Fibroblast of peridontal ligament (primary cell): ENCODE measurements at regions not wholly inside any gene's neighbourhood (a gene's known extent, or its start where the extent isn't known, plus 50 kb on each side); places are given as distances from the start of the nearest gene placed in this dataset.
"Not testable (repeated sequence)": the region's sequence is repeated elsewhere in the genome, so short reads cannot be mapped to it uniquely, and the experiment has no call there.

Experiments
- DNase-seq: peaks from one replicate; pipeline ENCODE4 v3.0.0-alpha.2; 2010; ENCODE audit errors: extremely low read depth

- no peak for DNase-seq
Measured at GRCh38 chr13:97875218-97875617, 78.3 kb upstream of the IPO5 start.

- DNase-seq = no peak
Measured at GRCh38 chr13:97875911-97876310, 77.6 kb upstream of the IPO5 start.

GRCh38 chr13:97878431-97879375 is 74.8 kb upstream of the IPO5 start:
- peak; percentile 53 for DNase-seq

DNA sequence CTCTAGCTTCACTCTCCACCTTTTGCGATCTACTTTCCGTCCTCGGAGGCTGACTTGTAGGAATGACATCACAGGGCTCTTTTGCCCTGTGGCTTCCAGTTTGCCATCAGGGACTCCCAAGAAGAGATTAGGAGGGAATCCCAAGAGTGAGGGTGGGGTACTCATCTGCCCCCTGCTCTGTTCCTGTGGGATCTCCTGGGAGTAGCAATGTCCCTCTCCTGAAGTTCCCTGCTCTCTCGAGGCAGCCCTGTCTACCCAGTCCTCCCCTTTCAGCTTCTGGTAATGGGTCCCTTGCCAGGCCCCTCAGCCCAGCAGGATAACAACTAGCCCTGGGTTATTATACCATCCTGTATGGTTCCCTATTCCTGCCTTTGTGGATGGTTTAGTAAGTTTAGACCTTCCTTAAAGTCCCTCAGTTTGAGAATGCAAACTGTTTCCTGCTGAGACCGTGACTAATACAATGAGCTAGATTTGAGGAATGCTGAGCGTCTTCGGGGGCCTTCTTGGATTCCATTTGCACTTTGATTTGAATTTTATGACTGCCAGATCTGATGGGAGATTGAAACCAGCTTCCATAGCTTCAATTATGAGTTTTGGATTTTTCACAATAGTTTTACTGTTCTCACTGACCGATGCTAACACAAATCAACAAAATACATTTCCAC is 73.7 kb upstream of the IPO5 start:
- DNase-seq = peak; percentile 96

- no peak for DNase-seq
Measured at GRCh38 chr13:97880311-97880675, 73.2 kb upstream of the IPO5 start.

DNA sequence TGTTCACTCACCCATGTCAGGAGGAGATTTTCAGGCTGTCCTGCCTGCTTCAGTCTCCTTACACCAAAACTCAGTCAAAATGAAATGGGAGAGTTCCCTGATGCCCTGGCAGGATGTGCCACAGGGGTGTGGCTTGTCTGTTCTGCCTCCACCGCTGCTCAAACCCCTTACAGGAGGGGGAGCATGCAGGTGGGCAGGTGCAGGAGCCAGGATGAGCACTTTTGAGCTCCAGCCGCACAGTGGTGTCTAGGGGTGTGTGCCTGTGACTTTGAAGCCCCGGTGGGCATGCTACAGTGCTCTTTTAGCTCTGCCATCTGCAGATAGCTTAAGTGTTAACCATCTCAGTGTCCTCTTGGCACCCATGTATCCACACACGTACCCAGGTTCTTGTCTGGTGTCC is 71.9 kb upstream of the IPO5 start:
- DNase-seq = no peak

DNA sequence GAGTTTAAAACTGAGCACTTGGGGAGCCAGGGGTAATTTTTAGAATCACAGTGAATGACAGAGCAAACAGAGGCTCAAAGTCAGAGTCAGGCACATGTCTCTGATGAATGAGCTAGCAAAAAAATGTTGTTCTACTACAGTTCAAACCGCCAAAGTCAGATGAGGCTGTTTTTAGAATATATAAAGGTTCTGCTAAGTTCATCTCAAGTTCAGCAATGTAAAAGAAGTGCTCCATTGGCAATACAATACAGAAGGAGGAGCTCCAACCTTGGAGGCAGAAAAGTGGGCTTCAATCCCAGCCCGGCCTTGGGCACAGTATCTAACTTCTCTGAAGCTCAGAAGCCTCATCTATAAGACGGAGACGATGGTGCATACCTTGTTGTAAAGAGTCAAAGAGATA is 70.1 kb upstream of the IPO5 start:
- peak; percentile 74 for DNase-seq

DNA sequence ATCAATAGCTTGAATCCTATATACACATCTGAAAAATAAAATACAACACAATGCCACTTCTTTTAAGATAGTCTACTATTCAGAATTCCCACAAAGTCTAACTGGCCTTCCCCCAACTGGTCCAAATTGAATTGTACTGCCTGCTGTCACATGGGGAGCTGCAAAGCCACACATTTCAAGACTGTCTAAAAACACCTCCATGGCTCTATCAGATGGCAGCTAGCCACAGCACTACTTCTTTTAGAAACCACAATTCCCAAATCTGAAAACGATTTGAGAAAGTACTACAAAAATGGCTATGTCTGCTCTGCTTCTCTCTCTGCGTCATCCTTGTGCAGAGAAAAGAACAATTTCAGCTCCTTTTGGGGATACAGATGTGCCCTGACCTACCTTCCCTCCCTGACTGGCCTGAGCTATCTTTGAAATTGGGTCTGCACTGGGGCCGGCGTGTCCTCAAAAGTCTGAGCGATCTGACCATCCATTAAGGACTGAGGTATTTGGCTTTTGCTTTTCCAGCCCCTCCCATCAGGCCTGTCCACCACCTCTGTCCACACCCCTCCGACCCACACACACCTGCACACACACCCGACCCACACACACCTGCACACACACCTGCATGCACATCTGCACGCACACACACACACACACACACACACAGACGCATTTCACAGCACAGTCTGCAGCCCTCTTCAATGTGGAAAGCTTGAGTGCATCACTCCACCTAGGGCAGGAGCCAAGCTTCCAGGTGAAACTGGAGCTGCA is 68.6 kb upstream of the IPO5 start:
- DNase-seq = peak; percentile 22

DNA sequence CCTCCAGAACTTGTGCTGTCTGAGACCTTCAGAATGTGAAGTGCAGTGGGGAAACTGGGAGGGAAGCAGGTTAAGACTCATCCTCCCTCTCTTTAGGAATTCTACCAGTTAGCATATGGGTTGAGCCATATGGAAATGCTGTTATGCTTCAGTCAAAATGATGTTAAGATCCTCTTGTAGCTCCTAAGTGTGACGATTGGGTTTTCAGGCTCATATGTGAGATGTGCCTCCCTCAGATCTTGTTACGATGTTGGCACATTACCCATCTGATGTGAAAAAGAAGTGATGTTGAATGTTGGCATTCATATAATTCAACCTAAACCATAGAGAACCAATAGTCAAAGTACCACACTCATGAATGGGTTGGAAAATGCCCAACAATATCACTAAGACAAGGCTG is 67.8 kb upstream of the IPO5 start:
- DNase-seq = no peak

DNA sequence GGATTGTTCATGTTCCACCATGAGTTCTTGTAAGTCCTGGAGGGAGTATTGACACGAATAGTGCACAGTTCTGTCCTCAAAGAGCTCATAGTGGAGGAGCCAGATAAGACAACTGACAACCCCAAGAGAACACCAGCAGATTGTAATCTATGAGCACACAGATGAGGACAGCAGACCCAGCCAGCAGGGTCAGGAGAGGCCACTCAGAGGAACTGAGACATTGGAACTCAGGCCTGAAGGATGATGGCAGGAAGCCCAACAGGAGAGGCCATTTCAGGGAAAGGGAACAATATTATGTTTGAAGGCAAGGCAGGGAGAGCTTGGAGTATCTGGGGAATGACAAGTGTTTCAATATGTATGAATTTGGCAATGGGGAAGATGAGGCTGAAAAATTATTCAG is 63.7 kb upstream of the IPO5 start:
- DNase-seq = peak; percentile 41

DNA sequence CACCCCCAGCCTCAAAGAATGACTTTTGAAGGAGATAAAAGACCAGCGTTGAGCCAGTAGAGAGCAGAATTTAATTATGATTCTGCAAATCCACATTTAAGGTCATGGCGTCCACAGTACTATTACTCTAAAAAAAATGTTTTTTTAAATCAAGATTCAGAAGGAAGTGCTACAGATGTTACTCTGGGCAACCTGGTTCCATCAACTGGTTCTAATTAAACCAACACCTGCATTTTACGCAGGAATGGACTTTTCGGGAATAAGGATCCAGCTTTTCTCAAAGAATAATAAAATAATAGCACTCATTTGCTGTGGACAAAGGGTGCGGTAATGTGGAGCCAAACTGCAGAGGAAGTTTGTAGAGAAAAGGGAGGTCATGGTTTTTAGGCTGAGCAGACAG is 62.9 kb upstream of the IPO5 start:
- DNase-seq = no peak

DNA sequence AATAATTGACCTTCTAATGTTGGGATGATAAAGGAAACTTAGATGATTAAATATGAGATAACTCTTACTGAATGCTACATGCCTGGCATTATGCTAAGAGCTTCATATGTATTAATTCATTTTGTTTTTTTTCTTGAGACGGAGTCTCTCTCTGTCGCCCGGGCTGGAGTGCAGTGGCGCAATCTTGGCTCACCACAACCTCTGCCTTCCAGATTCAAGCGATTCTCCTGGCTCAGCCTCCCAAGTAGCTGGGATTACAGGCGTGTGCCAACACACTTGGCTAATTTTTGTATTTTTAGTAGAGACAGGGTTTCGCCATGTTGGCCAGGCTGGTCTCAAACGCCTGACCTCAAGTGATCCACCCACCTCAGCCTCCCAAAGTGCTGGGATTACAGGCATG is 61.5 kb upstream of the IPO5 start:
- not testable (repeated sequence) for DNase-seq

DNA sequence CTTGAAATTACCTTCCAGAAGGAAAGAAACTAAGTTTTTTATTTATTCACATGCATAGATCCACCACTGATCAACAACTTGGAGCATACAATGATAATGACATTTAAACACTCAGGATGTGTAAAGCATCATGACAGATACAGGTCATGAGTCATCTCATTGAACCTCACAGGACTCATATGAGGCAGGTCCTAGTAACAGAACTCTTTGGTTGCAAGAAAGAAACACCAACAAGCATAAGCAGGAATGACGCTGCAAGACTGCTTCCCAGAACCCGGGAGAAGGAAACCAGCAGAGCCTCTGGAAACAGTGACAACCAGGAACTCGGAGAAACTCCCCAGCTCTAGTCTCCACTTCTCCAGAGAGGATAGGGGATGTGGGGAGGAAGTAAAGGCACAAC is 60.8 kb upstream of the IPO5 start:
- DNase-seq = peak; percentile 41

- no peak for DNase-seq
Measured at GRCh38 chr13:97895383-97895782, 58.1 kb upstream of the IPO5 start.

DNA sequence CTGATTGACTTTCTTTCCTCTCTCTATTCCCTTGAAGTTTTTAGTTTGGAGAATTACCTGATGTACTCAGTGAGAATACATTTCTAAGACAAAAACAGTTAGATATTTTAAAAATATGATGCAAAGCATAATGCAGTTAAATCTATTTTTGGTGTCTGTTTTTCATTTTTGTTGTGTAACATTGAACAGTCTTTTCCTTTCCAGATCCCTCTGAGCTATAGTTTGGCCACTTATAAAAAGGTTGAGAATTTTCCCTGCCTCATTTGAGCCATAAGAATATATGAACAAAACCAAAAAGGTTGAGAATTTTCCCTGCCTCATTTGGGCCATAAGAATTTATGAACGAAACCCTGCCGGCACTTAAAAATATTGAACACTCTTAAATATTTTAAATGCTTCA is 57.0 kb upstream of the IPO5 start:
- DNase-seq = no peak

DNA sequence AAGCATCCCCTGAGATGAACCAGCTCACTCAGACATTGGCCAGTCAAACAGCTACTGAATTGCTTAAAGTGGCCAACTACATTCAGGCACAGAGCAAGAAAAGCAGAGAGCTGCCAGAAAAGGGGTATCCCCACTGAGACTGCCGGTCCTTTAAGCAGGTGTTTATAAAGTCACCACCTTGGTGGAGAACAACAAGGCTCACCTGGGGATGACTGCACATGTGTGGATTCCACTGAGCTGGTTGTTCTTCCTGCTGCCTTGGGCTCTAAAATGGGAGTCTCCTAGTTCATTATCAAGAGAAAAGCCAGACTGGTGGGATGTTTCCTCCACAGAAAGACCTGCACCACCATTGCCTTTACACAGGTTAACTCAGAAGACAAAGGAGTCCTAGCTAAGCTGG is 51.8 kb upstream of the IPO5 start:
- DNase-seq = no peak
